Activated CD4-positive, alpha-beta T cell treated with anti-CD3 and anti-CD28 coated beads for 4 hours (primary cell): ENCODE measurements at regions not wholly inside any gene's neighbourhood (a gene's known extent, or its start where the extent isn't known, plus 50 kb on each side); places are given as distances from the start of the nearest gene placed in this dataset.

ENCODE experiments used
- DNase-seq, 2 donors: peaks; one replicate each; pipeline ENCODE4 v3.0.0-alpha.2; 2020

GRCh38 chr4:155616117-155616516 lies 50.5 kb upstream of the GUCY1A1 start:
- no peak for DNase-seq

GRCh38 chr4:155615081-155615887 lies 51.4 kb upstream of the GUCY1A1 start:
- DNase-seq, result no peak

GRCh38 chr4:155614111-155614762 lies 52.4 kb upstream of the GUCY1A1 start:
- no peak for DNase-seq

- no peak for DNase-seq
These were observed 54.6 kb upstream of the GUCY1A1 start for GRCh38 chr4:155612074-155612473.

GRCh38 chr4:155611501-155611900 lies 55.1 kb upstream of the GUCY1A1 start:
- DNase-seq, result no peak

- DNase-seq, result no peak
These were observed 56.5 kb upstream of the GUCY1A1 start for GRCh38 chr4:155610143-155610542.

GRCh38 chr4:155609455-155610059 lies 57.1 kb upstream of the GUCY1A1 start:
- DNase-seq, result no peak

GRCh38 chr4:155608225-155608885 lies 58.3 kb upstream of the GUCY1A1 start:
- no peak for DNase-seq

- no peak for DNase-seq
These were observed 59.2 kb upstream of the GUCY1A1 start for GRCh38 chr4:155607481-155607880.

- DNase-seq, result no peak
These were observed 61.7 kb upstream of the GUCY1A1 start for GRCh38 chr4:155604718-155605626.

GRCh38 chr4:155603360-155603891 lies 63.2 kb upstream of the GUCY1A1 start:
- no peak for DNase-seq

- DNase-seq, result no peak
These were observed 64.1 kb upstream of the GUCY1A1 start for GRCh38 chr4:155602351-155603140.

- DNase-seq, result no peak
These were observed 66.4 kb upstream of the GUCY1A1 start for GRCh38 chr4:155600244-155600643.

GRCh38 chr4:155599596-155599995 lies 67.1 kb upstream of the GUCY1A1 start:
- no peak for DNase-seq

- no peak for DNase-seq
These were observed 67.6 kb upstream of the GUCY1A1 start for GRCh38 chr4:155599085-155599484.

- DNase-seq, result no peak
These were observed 68.7 kb upstream of the GUCY1A1 start for GRCh38 chr4:155597933-155598451.

- no peak for DNase-seq
These were observed 69.4 kb upstream of the GUCY1A1 start for GRCh38 chr4:155597281-155597680.

- DNase-seq, result no peak
These were observed 72.9 kb upstream of the GUCY1A1 start for GRCh38 chr4:155593793-155594192.

GRCh38 chr4:155592938-155593297 lies 73.7 kb upstream of the GUCY1A1 start:
- no peak for DNase-seq

- no peak for DNase-seq
These were observed 74.3 kb upstream of the GUCY1A1 start for GRCh38 chr4:155592179-155592937.
